Activated B cell treated with CpG ODN at 0.5 μM for 24 hours (primary cell): ENCODE measurements at regions not wholly inside any gene's neighbourhood (a gene's known extent, or its start where the extent isn't known, plus 50 kb on each side); places are given as distances from the start of the nearest gene placed in this dataset.

Source experiments
- ATAC-seq: fragments of 200-7000 bp; cut with Tn5 transposase; one replicate; pipeline ENCODE4 v1.10.0; 2021; ENCODE audit warnings: low read depth, mild to moderate bottlenecking, moderate library complexity
- CTCF ChIA-PET: fragments of 350-600 bp; sonication (Branson Sonifier 250); formaldehyde crosslinking; loops from one replicate; lab custom pipeline; 2021; ENCODE audit warnings: antibody characterized with exemption; lab: Charles Lee
- POLR2A ChIA-PET: fragments of 350-600 bp; sonication (Branson Sonifier 250); formaldehyde crosslinking; loops from one replicate; lab custom pipeline; 2021; ENCODE audit warnings: antibody characterized with exemption; lab: Charles Lee
- DNase-seq: peaks from one replicate; pipeline ENCODE4 v3.0.0; 2022
- H3K27ac Mint-ChIP-seq: one replicate; pipeline ENCODE4 v1.8.0; 2020; ENCODE audit warnings: mixed read lengths
- H3K27me3 Mint-ChIP-seq: one replicate; pipeline ENCODE4 v1.8.0; 2021; ENCODE audit warnings: mixed read lengths
- H3K36me3 Mint-ChIP-seq: one replicate; pipeline ENCODE4 v1.8.0; 2021; ENCODE audit warnings: low read depth, mixed read lengths
- H3K4me1 Mint-ChIP-seq: one replicate; pipeline ENCODE4 v1.8.0; 2021; ENCODE audit warnings: mixed read lengths
- H3K4me3 Mint-ChIP-seq: one replicate; pipeline ENCODE4 v1.8.0; 2020; ENCODE audit warnings: mild to moderate bottlenecking, mixed read lengths
- H3K9me3 Mint-ChIP-seq: one replicate; pipeline ENCODE4 v1.8.0; 2020; ENCODE audit warnings: mixed read lengths
- intact Hi-C: fragments of 100-400 bp; cut with micrococcal nuclease; formaldehyde crosslinking; loops from one replicate; pipeline ENCODE4 v1.15.1; 2024
- TF ChIP-seq, protein P1 (sequence below): fragments of 200-600 bp; IDR thresholded peaks from one replicate; pipeline ENCODE4 v1.8.0; 2022; ENCODE audit warnings: antibody characterized with exemption, mild to moderate bottlenecking

DNA sequence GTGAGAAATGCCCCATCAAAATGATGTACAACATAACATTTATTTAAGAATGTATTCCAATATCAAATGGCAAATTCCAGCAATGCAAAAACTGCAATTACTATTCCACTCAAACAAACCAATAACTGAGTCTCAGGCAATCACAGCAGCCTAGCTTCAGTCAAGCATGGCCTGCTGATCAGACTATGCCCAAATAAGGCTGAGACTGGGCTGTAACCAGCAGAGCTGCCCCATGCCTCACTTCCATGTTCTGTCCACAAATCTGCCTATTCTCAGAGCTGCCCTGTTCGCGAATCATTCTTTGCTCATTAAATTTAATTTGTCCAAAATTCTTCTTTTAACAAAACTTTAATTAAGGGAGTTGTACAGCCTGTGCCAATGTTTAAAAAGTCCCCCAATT is 155.4 kb downstream of the FNDC1 start:
- peaks cover 5% of the 10 kb centered on the region for H3K27me3 Mint-ChIP-seq
- no peaks in the 10 kb centered on the region for H3K4me1 Mint-ChIP-seq
- H3K27ac Mint-ChIP-seq: no peak overlapping the region
- ChIA-PET POLR2A (no interaction called here), CTCF (no interaction called here)
- intact Hi-C loops: no loop called here
- DNase-seq (no peak), ATAC-seq (no peak)
- TF ChIP-seq, protein P1, sequence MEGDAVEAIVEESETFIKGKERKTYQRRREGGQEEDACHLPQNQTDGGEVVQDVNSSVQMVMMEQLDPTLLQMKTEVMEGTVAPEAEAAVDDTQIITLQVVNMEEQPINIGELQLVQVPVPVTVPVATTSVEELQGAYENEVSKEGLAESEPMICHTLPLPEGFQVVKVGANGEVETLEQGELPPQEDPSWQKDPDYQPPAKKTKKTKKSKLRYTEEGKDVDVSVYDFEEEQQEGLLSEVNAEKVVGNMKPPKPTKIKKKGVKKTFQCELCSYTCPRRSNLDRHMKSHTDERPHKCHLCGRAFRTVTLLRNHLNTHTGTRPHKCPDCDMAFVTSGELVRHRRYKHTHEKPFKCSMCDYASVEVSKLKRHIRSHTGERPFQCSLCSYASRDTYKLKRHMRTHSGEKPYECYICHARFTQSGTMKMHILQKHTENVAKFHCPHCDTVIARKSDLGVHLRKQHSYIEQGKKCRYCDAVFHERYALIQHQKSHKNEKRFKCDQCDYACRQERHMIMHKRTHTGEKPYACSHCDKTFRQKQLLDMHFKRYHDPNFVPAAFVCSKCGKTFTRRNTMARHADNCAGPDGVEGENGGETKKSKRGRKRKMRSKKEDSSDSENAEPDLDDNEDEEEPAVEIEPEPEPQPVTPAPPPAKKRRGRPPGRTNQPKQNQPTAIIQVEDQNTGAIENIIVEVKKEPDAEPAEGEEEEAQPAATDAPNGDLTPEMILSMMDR: no peak
- H3K36me3 Mint-ChIP-seq: no peaks in the 10 kb centered on the region
- no peak overlapping the region for H3K4me3 Mint-ChIP-seq
- no peaks in the 10 kb centered on the region for H3K9me3 Mint-ChIP-seq
